ENCODE measurements at regions not wholly inside any gene's neighbourhood (a gene's known extent, or its start where the extent isn't known, plus 50 kb on each side); places are given as distances from the start of the nearest gene placed in this dataset.
"Not testable (repeated sequence)": the region's sequence is repeated elsewhere in the genome, so short reads cannot be mapped to it uniquely, and the experiment has no call there.

DNA sequence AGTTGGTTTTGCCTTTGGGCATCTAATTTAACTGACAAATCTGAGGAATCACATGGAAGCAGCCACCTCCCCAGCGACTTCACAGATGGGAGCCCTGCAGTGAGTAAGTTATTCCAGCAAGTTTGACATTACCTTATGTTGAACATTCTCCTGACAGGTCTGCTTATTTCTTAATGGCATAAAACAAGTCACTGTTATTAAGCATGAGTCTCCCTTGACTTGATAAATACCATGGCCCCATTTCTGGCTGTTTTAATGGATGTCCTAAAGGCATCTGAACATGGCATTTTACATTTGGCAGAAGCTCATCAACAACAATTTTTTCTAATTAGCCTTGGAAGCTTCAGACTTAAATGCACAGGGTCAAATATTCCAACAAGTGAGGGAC is 92.6 kb upstream of the CREB1 start:
- H3K27ac ChIP-seq = no peak overlapping the region
- intact Hi-C loops (cut with DNase I) = no loop called here
- no peaks in the 10 kb centered on the region for H3K36me3 ChIP-seq

DNA sequence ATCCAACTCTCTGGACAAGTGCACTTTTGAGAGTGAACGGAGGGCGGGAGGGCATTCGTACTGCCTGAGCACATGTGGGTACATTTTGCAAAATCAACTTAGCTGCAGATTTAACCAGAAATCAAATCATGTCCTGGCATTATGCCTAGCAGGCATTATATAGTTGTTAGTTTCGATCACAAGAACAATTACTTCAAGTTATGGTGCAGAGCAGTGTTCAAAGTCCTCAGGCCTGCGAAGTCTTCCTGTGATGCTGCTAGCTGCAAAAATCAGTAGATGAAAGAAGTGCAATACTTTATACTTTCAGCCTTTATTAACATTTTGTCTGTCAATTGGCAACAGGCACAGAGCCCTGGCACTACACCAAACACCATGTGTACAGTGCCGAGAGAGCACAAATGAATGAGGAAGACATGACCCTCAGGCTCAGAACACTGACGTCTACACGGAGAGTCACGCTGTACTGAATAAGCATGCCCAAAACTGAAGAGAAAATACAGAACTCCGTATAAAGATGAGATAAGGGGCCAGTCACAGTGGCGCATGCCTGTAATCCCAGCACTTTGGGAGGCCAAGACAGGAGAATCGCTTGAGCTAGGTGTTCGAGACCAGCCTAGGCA is 92.1 kb upstream of the CREB1 start:
- TF ChIP-seq, protein P1, sequence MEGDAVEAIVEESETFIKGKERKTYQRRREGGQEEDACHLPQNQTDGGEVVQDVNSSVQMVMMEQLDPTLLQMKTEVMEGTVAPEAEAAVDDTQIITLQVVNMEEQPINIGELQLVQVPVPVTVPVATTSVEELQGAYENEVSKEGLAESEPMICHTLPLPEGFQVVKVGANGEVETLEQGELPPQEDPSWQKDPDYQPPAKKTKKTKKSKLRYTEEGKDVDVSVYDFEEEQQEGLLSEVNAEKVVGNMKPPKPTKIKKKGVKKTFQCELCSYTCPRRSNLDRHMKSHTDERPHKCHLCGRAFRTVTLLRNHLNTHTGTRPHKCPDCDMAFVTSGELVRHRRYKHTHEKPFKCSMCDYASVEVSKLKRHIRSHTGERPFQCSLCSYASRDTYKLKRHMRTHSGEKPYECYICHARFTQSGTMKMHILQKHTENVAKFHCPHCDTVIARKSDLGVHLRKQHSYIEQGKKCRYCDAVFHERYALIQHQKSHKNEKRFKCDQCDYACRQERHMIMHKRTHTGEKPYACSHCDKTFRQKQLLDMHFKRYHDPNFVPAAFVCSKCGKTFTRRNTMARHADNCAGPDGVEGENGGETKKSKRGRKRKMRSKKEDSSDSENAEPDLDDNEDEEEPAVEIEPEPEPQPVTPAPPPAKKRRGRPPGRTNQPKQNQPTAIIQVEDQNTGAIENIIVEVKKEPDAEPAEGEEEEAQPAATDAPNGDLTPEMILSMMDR (IDR thresholded peaks at IDR 0.05) = no peak

More for the DNA sequence above, 92.6 kb upstream of the CREB1 start:
- no peaks in the 10 kb centered on the region for H3K27me3 ChIP-seq
- no peak overlapping the region for H3K4me3 ChIP-seq
- H3K4me1 ChIP-seq = no peaks in the 10 kb centered on the region
- TF ChIP-seq, protein P1 (IDR thresholded peaks at IDR 0.05) = no peak
- no peak for DNase-seq
- no peaks in the 10 kb centered on the region for H3K9me3 ChIP-seq
- H3K9ac ChIP-seq (ENCODE audit: low read depth in 2 of 2, low read length in 2 of 2) = no peak overlapping the region

DNA sequence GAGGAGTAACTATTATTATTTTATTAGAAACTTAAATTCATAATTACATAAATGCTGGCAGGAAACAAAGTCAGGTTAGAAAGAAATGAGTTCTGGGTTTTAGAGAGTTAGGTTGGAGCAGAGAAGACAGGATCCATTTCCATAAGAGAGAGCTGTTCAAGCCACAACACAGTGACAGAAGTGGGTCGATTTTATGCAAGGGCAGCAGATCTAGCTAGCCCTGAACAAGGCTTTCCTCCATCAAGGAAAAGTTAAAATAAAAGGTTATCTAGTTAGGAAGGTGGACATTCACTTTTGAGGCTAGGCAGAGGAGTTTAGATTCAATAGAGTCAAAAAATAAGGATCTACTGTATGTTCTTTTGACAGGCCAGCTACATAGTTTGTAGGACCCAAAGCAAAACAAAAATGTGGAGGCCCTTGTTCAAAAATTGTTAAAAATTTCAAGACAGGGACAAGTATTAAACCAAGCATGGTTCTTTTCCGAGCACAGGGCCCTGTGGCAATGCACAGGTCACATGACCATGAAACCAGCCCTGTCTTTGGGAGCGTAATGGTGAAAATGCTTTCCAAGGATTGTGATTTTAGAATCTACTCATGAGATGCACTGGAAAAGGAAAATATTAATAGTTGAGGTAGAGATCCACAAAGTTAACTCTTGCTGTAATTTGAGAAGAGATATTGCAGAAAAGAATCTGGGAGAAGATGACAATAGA is 91.2 kb upstream of the CREB1 start:
- Histone ChIP-seq H3K4me1 (no peaks in the 10 kb centered on the region), H3K4me3 (no peak overlapping the region), H3K27ac (no peak overlapping the region), H3K9me3 (no peaks in the 10 kb centered on the region), H3K27me3 (no peaks in the 10 kb centered on the region), H3K36me3 (no peaks in the 10 kb centered on the region), H3K9ac (ENCODE audit: low read depth in 2 of 2, low read length in 2 of 2) (no peak overlapping the region)
- TF ChIP-seq, protein P1 (IDR thresholded peaks at IDR 0.05) = no peak
- intact Hi-C loops (cut with DNase I) = no loop called here
- DNase-seq = no peak

More for the DNA sequence above, 92.1 kb upstream of the CREB1 start:
- Histone ChIP-seq H3K27me3 (no peaks in the 10 kb centered on the region), H3K4me3 (no peak overlapping the region), H3K9ac (ENCODE audit: low read depth in 2 of 2, low read length in 2 of 2) (no peak overlapping the region), H3K36me3 (no peaks in the 10 kb centered on the region), H3K4me1 (no peaks in the 10 kb centered on the region), H3K27ac (no peak overlapping the region), H3K9me3 (no peaks in the 10 kb centered on the region)
- intact Hi-C loops (cut with DNase I) = no loop called here
- peak; percentile 28 for DNase-seq

DNA sequence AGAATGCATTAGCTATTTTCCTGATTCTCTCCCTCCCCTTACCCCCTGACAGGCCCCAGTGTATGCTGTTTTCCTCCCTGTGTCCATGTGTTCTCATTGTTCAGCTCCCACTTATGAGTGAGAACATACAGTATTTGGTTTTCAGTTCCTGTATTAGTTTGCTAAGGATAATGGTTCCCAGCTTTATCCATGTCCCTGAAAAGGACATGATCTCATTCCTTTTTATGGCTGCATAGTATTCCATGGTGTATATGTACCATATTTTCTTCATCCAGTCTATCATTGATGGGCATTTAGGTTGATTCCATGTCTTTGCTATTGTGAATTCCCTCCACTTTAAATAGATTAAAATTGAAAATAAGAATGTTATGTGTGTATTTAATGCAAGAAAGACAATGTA is 89.9 kb upstream of the CREB1 start:
- H3K9me3 ChIP-seq; DNase-seq; H3K27ac ChIP-seq; intact Hi-C loops (cut with DNase I); H3K4me1 ChIP-seq; H3K4me3 ChIP-seq; H3K9ac ChIP-seq (ENCODE audit: low read depth in 2 of 2, low read length in 2 of 2); H3K27me3 ChIP-seq; H3K36me3 ChIP-seq: not testable (repeated sequence)

DNA sequence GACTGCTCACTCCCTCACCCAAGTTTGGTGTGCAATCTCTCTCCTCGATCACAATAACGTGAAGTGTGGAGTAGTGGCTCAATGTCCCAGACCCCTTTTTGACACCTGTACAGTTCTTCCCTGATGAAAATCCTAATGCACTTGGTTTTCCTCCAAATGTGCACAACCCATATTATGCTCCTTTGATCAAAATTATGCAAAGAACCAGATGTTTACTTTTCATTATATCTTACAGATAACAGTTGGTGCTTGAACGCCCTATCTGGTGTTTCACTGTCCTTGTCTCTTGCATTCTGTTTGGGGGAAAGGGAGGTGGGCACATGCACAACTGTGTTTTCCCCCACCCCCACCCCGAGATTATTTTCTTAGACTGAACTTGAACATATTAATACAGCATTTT is 85.0 kb upstream of the CREB1 start:
- DNase-seq = no peak
- Histone ChIP-seq H3K27ac (no peak overlapping the region), H3K27me3 (no peaks in the 10 kb centered on the region), H3K9me3 (no peaks in the 10 kb centered on the region), H3K4me1 (no peaks in the 10 kb centered on the region), H3K4me3 (no peak overlapping the region), H3K36me3 (no peaks in the 10 kb centered on the region), H3K9ac (ENCODE audit: low read depth in 2 of 2, low read length in 2 of 2) (no peak overlapping the region)
- intact Hi-C loops (cut with DNase I) = no loop called here
- TF ChIP-seq, protein P1 (IDR thresholded peaks at IDR 0.05) = no peak

DNA sequence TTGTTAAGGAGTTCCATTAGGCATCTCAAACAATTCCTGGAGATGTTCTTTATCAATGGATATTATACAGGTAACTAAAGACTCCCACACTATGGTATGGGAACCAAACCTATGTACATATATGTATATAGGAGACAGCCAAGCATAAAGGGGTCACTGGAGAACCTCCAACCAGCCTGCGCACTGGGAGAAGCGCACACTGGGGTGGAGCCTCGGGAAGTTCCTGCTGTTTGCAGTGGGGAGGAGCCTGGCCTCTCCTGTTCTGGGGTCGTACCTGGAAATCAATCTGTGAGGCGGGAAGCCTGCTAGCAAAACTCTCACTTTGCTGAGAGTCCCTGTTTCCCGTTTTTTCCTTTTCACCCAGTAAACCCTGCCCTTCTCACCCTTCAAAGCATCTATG is 83.1 kb upstream of the CREB1 start:
- Histone ChIP-seq H3K9me3 (no peaks in the 10 kb centered on the region), H3K36me3 (no peaks in the 10 kb centered on the region), H3K27ac (no peak overlapping the region), H3K27me3 (no peaks in the 10 kb centered on the region), H3K4me1 (no peaks in the 10 kb centered on the region), H3K9ac (ENCODE audit: low read depth in 2 of 2, low read length in 2 of 2) (no peak overlapping the region), H3K4me3 (no peak overlapping the region)
- TF ChIP-seq, protein P1 (IDR thresholded peaks at IDR 0.05) = no peak
- intact Hi-C loops (cut with DNase I) = no loop called here
- DNase-seq = no peak
